Chondrocyte (in vitro differentiated cells): ENCODE measurements at regions not wholly inside any gene's neighbourhood (a gene's known extent, or its start where the extent isn't known, plus 50 kb on each side); places are given as distances from the start of the nearest gene placed in this dataset.

Experiments used
- DNase-seq: peaks from one replicate; pipeline ENCODE4 v3.0.0; 2021; ENCODE audit warnings: mixed read lengths, low spot score
- H3K27ac Mint-ChIP-seq: one replicate; pipeline ENCODE4 v1.8.0; 2021; ENCODE audit warnings: mild to moderate bottlenecking, moderate library complexity, mixed read lengths; ENCODE audit not compliant: unreplicated experiment
- H3K27me3 Mint-ChIP-seq: 2 replicates; pipeline ENCODE4 v1.8.0; 2021; ENCODE audit warnings: low read depth, mixed read lengths
- H3K36me3 Mint-ChIP-seq: 2 replicates; pipeline ENCODE4 v1.8.0; 2021; ENCODE audit warnings: low read depth, mixed read lengths
- H3K4me1 Mint-ChIP-seq: 2 replicates; pipeline ENCODE4 v1.8.0; 2021; ENCODE audit warnings: low read depth, mild to moderate bottlenecking, mixed read lengths
- H3K4me3 Mint-ChIP-seq: one replicate; pipeline ENCODE4 v1.8.0; 2021; ENCODE audit warnings: mild to moderate bottlenecking, moderate library complexity, mixed read lengths; ENCODE audit not compliant: unreplicated experiment
- H3K9me3 Mint-ChIP-seq: 2 replicates; pipeline ENCODE4 v1.8.0; 2021; ENCODE audit warnings: low read depth, mixed read lengths
- TF ChIP-seq, protein P1 (sequence below): fragments of 200-600 bp; sonication (generic); IDR thresholded peaks from 2 replicates; pipeline ENCODE4 v1.5.0; 2021; ENCODE audit warnings: antibody characterized with exemption, mild to moderate bottlenecking, moderate library complexity

GRCh38 chr3:197425485-197426120 is 127.2 kb upstream of the DLG1 start:
- Mint-ChIP-seq H3K27ac (peak overlapping the region; percentile 95), H3K4me3 (no peak overlapping the region), H3K9me3 (no peaks in the 10 kb centered on the region), H3K36me3 (no peaks in the 10 kb centered on the region), H3K4me1 (peaks cover 73% of the 10 kb centered on the region), H3K27me3 (no peaks in the 10 kb centered on the region)
- TF ChIP-seq, protein P1, sequence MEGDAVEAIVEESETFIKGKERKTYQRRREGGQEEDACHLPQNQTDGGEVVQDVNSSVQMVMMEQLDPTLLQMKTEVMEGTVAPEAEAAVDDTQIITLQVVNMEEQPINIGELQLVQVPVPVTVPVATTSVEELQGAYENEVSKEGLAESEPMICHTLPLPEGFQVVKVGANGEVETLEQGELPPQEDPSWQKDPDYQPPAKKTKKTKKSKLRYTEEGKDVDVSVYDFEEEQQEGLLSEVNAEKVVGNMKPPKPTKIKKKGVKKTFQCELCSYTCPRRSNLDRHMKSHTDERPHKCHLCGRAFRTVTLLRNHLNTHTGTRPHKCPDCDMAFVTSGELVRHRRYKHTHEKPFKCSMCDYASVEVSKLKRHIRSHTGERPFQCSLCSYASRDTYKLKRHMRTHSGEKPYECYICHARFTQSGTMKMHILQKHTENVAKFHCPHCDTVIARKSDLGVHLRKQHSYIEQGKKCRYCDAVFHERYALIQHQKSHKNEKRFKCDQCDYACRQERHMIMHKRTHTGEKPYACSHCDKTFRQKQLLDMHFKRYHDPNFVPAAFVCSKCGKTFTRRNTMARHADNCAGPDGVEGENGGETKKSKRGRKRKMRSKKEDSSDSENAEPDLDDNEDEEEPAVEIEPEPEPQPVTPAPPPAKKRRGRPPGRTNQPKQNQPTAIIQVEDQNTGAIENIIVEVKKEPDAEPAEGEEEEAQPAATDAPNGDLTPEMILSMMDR, result no peak
- DNase-seq, result no peak

DNA sequence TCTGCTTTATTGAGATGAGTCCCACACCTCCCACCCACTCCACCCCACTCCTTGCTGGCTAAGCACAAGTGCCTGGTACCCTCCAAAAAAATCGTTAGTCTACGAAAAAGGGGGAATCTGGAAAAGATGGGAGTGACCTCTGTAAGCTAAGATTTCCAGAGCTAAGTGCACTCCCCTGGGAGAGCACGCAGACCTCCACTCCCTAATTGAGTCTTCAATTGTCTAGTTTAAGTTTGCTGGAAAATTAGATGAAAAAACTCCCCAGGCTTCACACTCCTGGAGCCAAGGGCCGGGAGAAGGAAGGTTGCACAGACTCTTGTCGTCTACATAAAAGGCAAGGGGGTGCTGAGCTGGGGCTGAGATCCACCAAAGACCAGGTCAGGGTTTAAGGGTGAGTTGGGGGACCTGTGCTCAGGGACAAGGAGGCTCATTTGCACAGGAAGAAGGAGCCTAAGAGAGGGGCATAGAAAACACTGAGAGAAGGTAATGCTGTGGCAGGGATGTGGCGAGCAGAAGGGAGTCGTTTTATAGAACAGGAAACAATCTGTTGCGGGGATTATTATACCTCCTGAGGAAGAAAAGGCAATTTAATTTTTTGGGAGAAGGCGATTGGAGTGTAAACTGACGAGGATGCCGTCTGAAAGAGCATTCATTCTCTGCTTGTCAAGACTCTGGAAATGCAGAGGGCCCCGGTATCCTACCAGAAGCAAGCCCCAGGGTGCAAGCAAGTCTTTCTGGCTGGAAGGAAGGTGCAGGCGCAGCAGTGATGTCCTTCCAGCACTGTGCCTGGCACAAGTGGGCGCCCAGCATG is 126.5 kb upstream of the DLG1 start:
- no peak for DNase-seq
- Mint-ChIP-seq H3K4me3 (no peak overlapping the region), H3K9me3 (no peaks in the 10 kb centered on the region), H3K27ac (no peak overlapping the region), H3K27me3 (no peaks in the 10 kb centered on the region), H3K36me3 (no peaks in the 10 kb centered on the region), H3K4me1 (peaks cover 72% of the 10 kb centered on the region)
- TF ChIP-seq, protein P1, result no peak

- Mint-ChIP-seq H3K9me3 (no peaks in the 10 kb centered on the region), H3K4me1 (peaks cover 68% of the 10 kb centered on the region), H3K4me3 (no peak overlapping the region), H3K27ac (no peak overlapping the region), H3K27me3 (no peaks in the 10 kb centered on the region), H3K36me3 (no peaks in the 10 kb centered on the region)
- DNase-seq, result no peak
- TF ChIP-seq, protein P1, result no peak
Measured at GRCh38 chr3:197424266-197424665, 125.9 kb upstream of the DLG1 start.

DNA sequence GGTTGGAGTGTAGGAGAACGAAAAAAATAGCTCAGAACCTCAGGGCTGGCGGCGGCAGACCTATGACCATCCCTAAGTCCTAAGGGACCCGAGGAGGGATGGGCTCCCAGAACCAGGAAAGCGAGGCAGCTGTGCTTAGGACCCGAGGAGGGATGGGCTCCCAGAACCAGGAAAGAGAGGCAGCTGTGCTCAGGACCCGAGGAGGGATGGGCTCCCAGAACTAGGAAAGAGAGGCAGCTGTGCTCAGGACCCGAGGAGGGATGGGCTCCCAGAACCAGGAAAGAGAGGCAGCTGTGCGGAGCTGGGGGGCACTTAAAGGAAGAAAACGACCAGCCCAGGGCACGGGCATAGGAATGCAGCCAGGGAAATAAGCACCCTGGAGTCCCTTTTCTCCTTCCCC is 125.0 kb upstream of the DLG1 start:
- TF ChIP-seq, protein P1, result no peak
- no peaks in the 10 kb centered on the region for H3K27me3 Mint-ChIP-seq
- no peaks in the 10 kb centered on the region for H3K9me3 Mint-ChIP-seq
- no peak for DNase-seq
- peaks cover 60% of the 10 kb centered on the region for H3K4me1 Mint-ChIP-seq
- no peak overlapping the region for H3K27ac Mint-ChIP-seq
- no peak overlapping the region for H3K4me3 Mint-ChIP-seq
- no peaks in the 10 kb centered on the region for H3K36me3 Mint-ChIP-seq

DNA sequence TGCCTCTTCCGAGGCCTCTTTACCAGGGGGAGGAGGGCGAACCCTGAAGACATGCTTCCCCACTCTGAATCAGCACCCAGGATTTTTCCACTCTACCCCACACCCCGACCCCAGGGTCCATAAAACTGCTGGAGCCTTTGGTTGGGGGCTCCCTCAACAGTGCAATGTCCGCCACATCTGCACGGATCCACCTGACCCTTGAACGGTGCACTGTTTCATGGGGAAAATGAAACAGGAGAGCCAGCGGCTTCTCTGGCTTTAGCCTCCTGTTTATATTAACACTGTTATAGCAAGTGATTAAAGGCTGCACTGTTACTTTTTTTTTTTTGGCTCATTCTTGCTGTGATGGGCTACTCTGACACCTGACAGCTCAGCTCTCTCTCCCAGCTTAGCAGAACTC is 124.1 kb upstream of the DLG1 start:
- Mint-ChIP-seq H3K36me3 (no peaks in the 10 kb centered on the region), H3K27ac (peak overlapping the region; percentile 84), H3K27me3 (no peaks in the 10 kb centered on the region), H3K4me1 (peaks cover 51% of the 10 kb centered on the region), H3K9me3 (no peaks in the 10 kb centered on the region), H3K4me3 (no peak overlapping the region)
- no peak for DNase-seq
- TF ChIP-seq, protein P1, result no peak
